ENCODE measurements at regions not wholly inside any gene's neighbourhood (a gene's known extent, or its start where the extent isn't known, plus 50 kb on each side); places are given as distances from the start of the nearest gene placed in this dataset.

DNA sequence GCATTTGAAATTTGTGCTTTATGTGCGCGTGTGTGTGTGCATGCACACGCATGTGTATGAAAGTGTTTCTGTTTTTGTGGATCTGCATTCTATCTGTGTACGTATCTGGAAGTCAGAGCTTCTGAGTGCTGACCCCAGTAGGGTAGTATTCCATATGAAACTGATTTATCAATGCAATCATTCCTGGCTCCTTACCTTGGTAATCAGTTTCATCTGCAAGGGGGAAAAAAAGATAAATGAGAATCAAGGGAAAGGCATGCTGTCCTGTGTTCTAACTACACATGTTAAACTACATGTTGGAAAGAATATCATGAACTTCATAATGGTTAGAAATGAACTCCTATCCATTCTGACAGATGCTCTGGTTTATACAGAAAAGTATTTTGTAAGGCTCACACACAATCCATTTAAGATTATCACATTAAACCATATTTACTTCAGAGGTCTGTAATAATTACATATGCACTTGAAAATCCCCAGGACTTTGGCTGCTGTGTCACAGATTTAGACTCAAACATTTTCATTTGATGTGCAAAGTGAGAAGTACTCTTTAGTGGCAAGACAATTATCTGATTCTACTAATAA lies 276.1 kb upstream of the LMO3 start:
- TF ChIP-seq JUN (CRISPR knock-in tag; IDR thresholded peaks at IDR 0.05): no peak
- TF ChIP-seq, protein P1, sequence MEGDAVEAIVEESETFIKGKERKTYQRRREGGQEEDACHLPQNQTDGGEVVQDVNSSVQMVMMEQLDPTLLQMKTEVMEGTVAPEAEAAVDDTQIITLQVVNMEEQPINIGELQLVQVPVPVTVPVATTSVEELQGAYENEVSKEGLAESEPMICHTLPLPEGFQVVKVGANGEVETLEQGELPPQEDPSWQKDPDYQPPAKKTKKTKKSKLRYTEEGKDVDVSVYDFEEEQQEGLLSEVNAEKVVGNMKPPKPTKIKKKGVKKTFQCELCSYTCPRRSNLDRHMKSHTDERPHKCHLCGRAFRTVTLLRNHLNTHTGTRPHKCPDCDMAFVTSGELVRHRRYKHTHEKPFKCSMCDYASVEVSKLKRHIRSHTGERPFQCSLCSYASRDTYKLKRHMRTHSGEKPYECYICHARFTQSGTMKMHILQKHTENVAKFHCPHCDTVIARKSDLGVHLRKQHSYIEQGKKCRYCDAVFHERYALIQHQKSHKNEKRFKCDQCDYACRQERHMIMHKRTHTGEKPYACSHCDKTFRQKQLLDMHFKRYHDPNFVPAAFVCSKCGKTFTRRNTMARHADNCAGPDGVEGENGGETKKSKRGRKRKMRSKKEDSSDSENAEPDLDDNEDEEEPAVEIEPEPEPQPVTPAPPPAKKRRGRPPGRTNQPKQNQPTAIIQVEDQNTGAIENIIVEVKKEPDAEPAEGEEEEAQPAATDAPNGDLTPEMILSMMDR (IDR thresholded peaks at IDR 0.05): no peak
